Stomach (tissue), 4 donors: ENCODE measurements at regions not wholly inside any gene's neighbourhood (a gene's known extent, or its start where the extent isn't known, plus 50 kb on each side); places are given as distances from the start of the nearest gene placed in this dataset.

ENCODE experiments used
- CTCF ChIP-seq, 7 experiments: fragments of 450-650 bp in 4 of 7; fragments of 200-600 bp in 3 of 7; sonication (generic) in 3 of 7; IDR thresholded peaks; one replicate each; pipeline ENCODE4 v1.5.1; 2016 to 2019; ENCODE audit warnings: antibody characterized with exemption in 7 of 7, control low read depth in 2 of 7, mild to moderate bottlenecking in 1 of 7
- EP300 ChIP-seq: sonication (generic); formaldehyde crosslinking; IDR thresholded peaks from one replicate; pipeline ENCODE4 v1.6.1; 2017; ENCODE audit warnings: antibody characterized with exemption
- POLR2A ChIP-seq, 4 donors: fragments of 450-650 bp; IDR thresholded peaks; one replicate each; pipeline ENCODE4 v1.6.1; 2016; ENCODE audit warnings: antibody characterized with exemption in 4 of 4, control low read depth in 2 of 4, mild to moderate bottlenecking in 1 of 4, moderate library complexity in 1 of 4
- POLR2AphosphoS5 ChIP-seq, 3 donors: sonication (generic); formaldehyde crosslinking; IDR thresholded peaks; one replicate each; pipeline ENCODE4 v1.6.1; 2016; ENCODE audit warnings: antibody characterized with exemption in 3 of 3

- TF ChIP-seq CTCF (IDR thresholded peaks at IDR 0.05) (no peak), POLR2AphosphoS5 (IDR thresholded peaks at IDR 0.05) (no peak), POLR2A (IDR thresholded peaks at IDR 0.05) (no peak), EP300 (no peak)
These were observed 521.2 kb downstream of the FRK start for GRCh38 chr6:115539531-115539930.
